HepG2 (cell line): ENCODE measurements at regions not wholly inside any gene's neighbourhood (a gene's known extent, or its start where the extent isn't known, plus 50 kb on each side); places are given as distances from the start of the nearest gene placed in this dataset.

ENCODE experiments used
- CSRNP2 ChIP-seq: sonication (generic); formaldehyde crosslinking; conservative IDR thresholded peaks from 2 replicates; pipeline ENCODE4 v1.8.0; 2022; ENCODE audit warnings: low read depth, missing genetic modification reagents
- GPN1 ChIP-seq: sonication (generic); formaldehyde crosslinking; IDR thresholded peaks from 2 replicates; pipeline ENCODE4 v1.5.1; 2020; ENCODE audit warnings: missing genetic modification reagents, borderline replicate concordance
- LCORL ChIP-seq, 2 experiments: fragments of 450-650 bp in 1 of 2; sonication (generic) in 1 of 2; formaldehyde crosslinking in 1 of 2; IDR thresholded peaks; 2 replicates each; pipeline versions ENCODE4 v1.5.0 to v1.6.1; 2017 to 2020; ENCODE audit warnings: antibody characterized with exemption in 1 of 2, missing genetic modification reagents in 1 of 2
- MAFK ChIP-seq, 2 experiments: IDR thresholded peaks in 1 of 2; conservative IDR thresholded peaks in 1 of 2; 2 replicates each; pipeline ENCODE4 v1.6.1; 2011; ENCODE audit warnings: improper control_type of control experiment in 2 of 2, low read length in 2 of 2
- MED1 ChIP-seq: sonication (generic); formaldehyde crosslinking; IDR thresholded peaks from 2 replicates; pipeline ENCODE4 v1.4.0; 2020; ENCODE audit warnings: missing genetic modification reagents
- NR2F6 ChIP-seq, 2 experiments: IDR thresholded peaks; 2 replicates each; pipeline ENCODE4 v1.6.1; 2016; ENCODE audit warnings: antibody characterized with exemption in 1 of 2, mild to moderate bottlenecking in 1 of 2
- PAF1 ChIP-seq: IDR thresholded peaks from 2 replicates; pipeline ENCODE4 v1.6.1; 2016; ENCODE audit warnings: missing genetic modification reagents, missing compliant biosample characterization
- SNRNP70 ChIP-seq: fragments of 200-400 bp; formaldehyde crosslinking; IDR thresholded peaks from 2 replicates; pipeline ENCODE4 v1.6.1; 2017; ENCODE audit warnings: mild to moderate bottlenecking, low read depth, low read length, moderate library complexity
- TRIM22 ChIP-seq: fragments of 450-650 bp; IDR thresholded peaks from 2 replicates; pipeline ENCODE4 v1.6.1; 2017
- ZHX1 ChIP-seq: sonication (generic); formaldehyde crosslinking; IDR thresholded peaks from 2 replicates; pipeline ENCODE4 v1.8.1; 2022; ENCODE audit warnings: low read depth, mild to moderate bottlenecking, missing genetic modification reagents
- ZMYM2 ChIP-seq: sonication (generic); formaldehyde crosslinking; IDR thresholded peaks from 2 replicates; pipeline ENCODE4 v1.8.0; 2022; ENCODE audit warnings: mild to moderate bottlenecking, missing genetic modification reagents
- ZNF850 ChIP-seq: sonication (generic); formaldehyde crosslinking; conservative IDR thresholded peaks from 2 replicates; pipeline ENCODE4 v1.9.0; 2021; ENCODE audit warnings: mild to moderate bottlenecking, missing genetic modification reagents
- TF ChIP-seq, protein P1 (sequence below), 2 experiments: fragments of 450-650 bp in 1 of 2; sonication (generic) in 1 of 2; formaldehyde crosslinking; IDR thresholded peaks; 2 replicates each; pipeline versions ENCODE4 v1.5.0 to v1.8.0; 2020 to 2022; ENCODE audit warnings: mild to moderate bottlenecking in 1 of 2, missing genetic modification reagents in 1 of 2
- TF ChIP-seq, protein P2 (sequence below): IDR thresholded peaks from 2 replicates; pipeline ENCODE4 v1.6.1; 2016; ENCODE audit warnings: missing genetic modification reagents, missing compliant biosample characterization
- TF ChIP-seq, protein P3 (sequence below): sonication (generic); formaldehyde crosslinking; IDR thresholded peaks from 2 replicates; pipeline ENCODE4 v1.4.0; 2020; ENCODE audit warnings: missing genetic modification reagents
- TF ChIP-seq, protein P4 (sequence below): sonication (generic); formaldehyde crosslinking; IDR thresholded peaks from 2 replicates; pipeline ENCODE4 v1.5.1; 2020; ENCODE audit warnings: missing genetic modification reagents, mild to moderate bottlenecking, borderline replicate concordance

- no peak for TF ChIP-seq PAF1
- no peak for TF ChIP-seq LCORL (IDR thresholded peaks at IDR 0.05)
- TF ChIP-seq LCORL (CRISPR knock-in tag; IDR thresholded peaks at IDR 0.05): 0 out of 2 replicates have a peak, but pooled peaks have one; percentile 52
- TF ChIP-seq, protein P1, sequence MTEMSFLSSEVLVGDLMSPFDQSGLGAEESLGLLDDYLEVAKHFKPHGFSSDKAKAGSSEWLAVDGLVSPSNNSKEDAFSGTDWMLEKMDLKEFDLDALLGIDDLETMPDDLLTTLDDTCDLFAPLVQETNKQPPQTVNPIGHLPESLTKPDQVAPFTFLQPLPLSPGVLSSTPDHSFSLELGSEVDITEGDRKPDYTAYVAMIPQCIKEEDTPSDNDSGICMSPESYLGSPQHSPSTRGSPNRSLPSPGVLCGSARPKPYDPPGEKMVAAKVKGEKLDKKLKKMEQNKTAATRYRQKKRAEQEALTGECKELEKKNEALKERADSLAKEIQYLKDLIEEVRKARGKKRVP (CRISPR knock-in tag; IDR thresholded peaks at IDR 0.05): no peak
- TF ChIP-seq CSRNP2 (CRISPR knock-in tag): no peak
- peak; percentile 81 for TF ChIP-seq ZMYM2
- TF ChIP-seq MED1: peak; percentile 26; the same call in 1 of the 2 replicates
- TF ChIP-seq GPN1 (CRISPR knock-in tag): no peak
- TF ChIP-seq, protein P2, sequence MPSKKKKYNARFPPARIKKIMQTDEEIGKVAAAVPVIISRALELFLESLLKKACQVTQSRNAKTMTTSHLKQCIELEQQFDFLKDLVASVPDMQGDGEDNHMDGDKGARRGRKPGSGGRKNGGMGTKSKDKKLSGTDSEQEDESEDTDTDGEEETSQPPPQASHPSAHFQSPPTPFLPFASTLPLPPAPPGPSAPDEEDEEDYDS (CRISPR knock-in tag): no peak
- TF ChIP-seq NR2F6 (IDR thresholded peaks at IDR 0.05): peak; percentile 68
- peak; percentile 82; the same call in 1 of the 2 replicates for TF ChIP-seq NR2F6 (CRISPR knock-in tag; IDR thresholded peaks at IDR 0.05)
- TF ChIP-seq SNRNP70: no peak
- TF ChIP-seq ZHX1 (CRISPR knock-in tag): no peak
- TF ChIP-seq ZNF850: no peak
- no peak for TF ChIP-seq MAFK (conservative IDR thresholded peaks at IDR 0.05 in 1 of 2, IDR thresholded peaks at IDR 0.05 in 1 of 2; ENCODE audit: low read length in 2 of 2)
- TF ChIP-seq TRIM22: no peak
- TF ChIP-seq, protein P3, sequence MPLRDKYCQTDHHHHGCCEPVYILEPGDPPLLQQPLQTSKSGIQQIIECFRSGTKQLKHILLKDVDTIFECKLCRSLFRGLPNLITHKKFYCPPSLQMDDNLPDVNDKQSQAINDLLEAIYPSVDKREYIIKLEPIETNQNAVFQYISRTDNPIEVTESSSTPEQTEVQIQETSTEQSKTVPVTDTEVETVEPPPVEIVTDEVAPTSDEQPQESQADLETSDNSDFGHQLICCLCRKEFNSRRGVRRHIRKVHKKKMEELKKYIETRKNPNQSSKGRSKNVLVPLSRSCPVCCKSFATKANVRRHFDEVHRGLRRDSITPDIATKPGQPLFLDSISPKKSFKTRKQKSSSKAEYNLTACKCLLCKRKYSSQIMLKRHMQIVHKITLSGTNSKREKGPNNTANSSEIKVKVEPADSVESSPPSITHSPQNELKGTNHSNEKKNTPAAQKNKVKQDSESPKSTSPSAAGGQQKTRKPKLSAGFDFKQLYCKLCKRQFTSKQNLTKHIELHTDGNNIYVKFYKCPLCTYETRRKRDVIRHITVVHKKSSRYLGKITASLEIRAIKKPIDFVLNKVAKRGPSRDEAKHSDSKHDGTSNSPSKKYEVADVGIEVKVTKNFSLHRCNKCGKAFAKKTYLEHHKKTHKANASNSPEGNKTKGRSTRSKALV (CRISPR knock-in tag): no peak
- TF ChIP-seq, protein P4, sequence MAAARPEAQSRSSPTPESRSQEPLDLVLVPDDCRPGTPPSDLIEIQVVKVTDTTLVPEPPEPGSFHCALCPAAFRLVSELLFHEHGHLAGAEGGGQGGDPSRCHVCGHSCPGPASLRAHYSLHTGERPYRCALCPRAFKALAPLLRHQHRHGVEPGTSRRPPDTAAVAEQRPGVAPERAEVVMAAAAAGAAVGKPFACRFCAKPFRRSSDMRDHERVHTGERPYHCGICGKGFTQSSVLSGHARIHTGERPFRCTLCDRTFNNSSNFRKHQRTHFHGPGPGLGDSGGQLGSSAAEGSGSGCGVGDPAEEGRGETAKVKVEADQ (CRISPR knock-in tag): no peak
Measured at GRCh38 chr9:129318121-129319075, 140.3 kb upstream of the IER5L start (continued).
